Lower lobe of right lung (tissue), 2 donors: ENCODE measurements at regions not wholly inside any gene's neighbourhood (a gene's known extent, or its start where the extent isn't known, plus 50 kb on each side); places are given as distances from the start of the nearest gene placed in this dataset.

ENCODE experiments used
- ATAC-seq, 2 donors: fragments of 200-7000 bp; cut with Tn5 transposase; one replicate each; pipeline ENCODE4 v1.9.1; 2020 to 2022; ENCODE audit warnings: mild to moderate bottlenecking in 2 of 2, moderate library complexity in 2 of 2
- DNase-seq: peaks from one replicate; pipeline ENCODE4 v3.0.0-alpha.2; 2020
- H3K27ac ChIP-seq: fragments of 200-600 bp; one replicate; pipeline ENCODE4 v1.8.0; 2022
- H3K27me3 ChIP-seq: fragments of 200-600 bp; one replicate; pipeline ENCODE4 v1.8.0; 2022; ENCODE audit warnings: low read depth
- H3K36me3 ChIP-seq: fragments of 200-600 bp; one replicate; pipeline ENCODE4 v1.8.0; 2022; ENCODE audit warnings: mild to moderate bottlenecking
- H3K4me1 ChIP-seq: fragments of 200-600 bp; one replicate; pipeline ENCODE4 v1.8.0; 2022
- H3K4me3 ChIP-seq: fragments of 200-600 bp; one replicate; pipeline ENCODE4 v1.8.0; 2022; ENCODE audit warnings: mild to moderate bottlenecking
- H3K9me3 ChIP-seq: fragments of 200-600 bp; one replicate; pipeline ENCODE4 v1.8.0; 2022
- intact Hi-C: fragments of 100-400 bp; cut with DNase I; formaldehyde crosslinking; loops from one replicate; pipeline ENCODE4 v1.11.0; 2022
- TF ChIP-seq, protein P1 (sequence below): fragments of 200-600 bp; IDR thresholded peaks from one replicate; pipeline ENCODE4 v1.8.0; 2022; ENCODE audit warnings: antibody characterized with exemption, mild to moderate bottlenecking
- donor health status: DM: no; HTN: yes; CAD: no; lungs with severe emphysema.

DNA sequence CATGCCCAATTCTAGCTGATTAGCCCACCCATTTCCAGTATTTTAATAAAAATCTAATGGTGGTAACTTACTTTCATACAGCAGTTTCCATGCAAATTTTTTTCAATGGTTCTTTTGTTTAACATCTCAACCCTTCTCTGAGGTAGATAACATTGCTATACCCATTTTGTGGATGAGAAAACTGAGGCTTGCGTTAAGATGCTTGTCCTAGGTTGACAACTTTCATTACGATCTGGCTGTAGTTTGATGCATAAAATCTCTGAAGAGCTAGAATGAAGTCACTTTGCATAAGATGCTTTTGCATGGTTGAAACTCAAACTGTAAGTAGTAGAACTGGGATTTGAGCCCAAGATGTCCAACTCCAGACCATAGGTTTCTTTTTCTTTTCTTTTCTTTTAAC, 309.5 kb upstream of the PODXL start:
- Histone ChIP-seq H3K4me3 (no peak overlapping the region), H3K4me1 (no peaks in the 10 kb centered on the region), H3K27ac (no peak overlapping the region), H3K27me3 (no peaks in the 10 kb centered on the region), H3K9me3 (no peaks in the 10 kb centered on the region), H3K36me3 (no peaks in the 10 kb centered on the region)
- ATAC-seq (no peak), DNase-seq (no peak)
- intact Hi-C loops = no loop called here
- TF ChIP-seq, protein P1, sequence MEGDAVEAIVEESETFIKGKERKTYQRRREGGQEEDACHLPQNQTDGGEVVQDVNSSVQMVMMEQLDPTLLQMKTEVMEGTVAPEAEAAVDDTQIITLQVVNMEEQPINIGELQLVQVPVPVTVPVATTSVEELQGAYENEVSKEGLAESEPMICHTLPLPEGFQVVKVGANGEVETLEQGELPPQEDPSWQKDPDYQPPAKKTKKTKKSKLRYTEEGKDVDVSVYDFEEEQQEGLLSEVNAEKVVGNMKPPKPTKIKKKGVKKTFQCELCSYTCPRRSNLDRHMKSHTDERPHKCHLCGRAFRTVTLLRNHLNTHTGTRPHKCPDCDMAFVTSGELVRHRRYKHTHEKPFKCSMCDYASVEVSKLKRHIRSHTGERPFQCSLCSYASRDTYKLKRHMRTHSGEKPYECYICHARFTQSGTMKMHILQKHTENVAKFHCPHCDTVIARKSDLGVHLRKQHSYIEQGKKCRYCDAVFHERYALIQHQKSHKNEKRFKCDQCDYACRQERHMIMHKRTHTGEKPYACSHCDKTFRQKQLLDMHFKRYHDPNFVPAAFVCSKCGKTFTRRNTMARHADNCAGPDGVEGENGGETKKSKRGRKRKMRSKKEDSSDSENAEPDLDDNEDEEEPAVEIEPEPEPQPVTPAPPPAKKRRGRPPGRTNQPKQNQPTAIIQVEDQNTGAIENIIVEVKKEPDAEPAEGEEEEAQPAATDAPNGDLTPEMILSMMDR = no peak

DNA sequence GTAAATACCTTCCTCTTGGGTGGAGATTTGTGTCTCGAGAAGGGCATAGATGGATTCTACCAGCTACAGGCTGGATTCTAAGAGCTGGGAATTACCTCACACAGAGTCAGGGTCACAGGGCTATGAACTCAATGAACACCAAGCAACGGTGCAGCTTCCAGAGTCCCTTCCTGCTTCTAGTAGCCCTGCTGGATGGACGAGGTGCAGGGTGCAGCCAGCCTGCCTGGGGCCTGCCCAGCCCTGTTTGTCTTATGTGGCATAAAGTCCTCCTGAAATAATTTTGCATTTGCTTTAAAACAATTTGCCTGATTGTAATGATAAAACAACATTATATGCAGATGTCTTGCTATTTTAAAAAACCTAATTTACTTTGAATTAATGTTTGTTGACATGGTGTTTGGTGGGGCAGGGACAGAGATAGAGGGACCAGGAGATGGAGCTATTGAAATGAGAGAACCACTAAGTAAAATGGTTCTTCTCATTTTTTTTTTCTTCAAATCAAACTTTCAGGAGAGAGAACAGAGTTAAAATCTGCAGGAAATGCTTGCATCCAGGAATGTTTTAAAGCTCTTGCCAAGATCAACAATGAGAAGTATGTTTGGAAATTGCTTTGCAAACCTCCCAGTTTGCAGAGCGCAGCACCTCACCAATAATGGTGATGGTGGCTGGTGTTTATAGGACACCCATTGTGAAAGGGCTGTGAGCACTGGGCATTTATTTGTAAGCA, 305.4 kb upstream of the PODXL start:
- Histone ChIP-seq H3K4me1 (no peaks in the 10 kb centered on the region), H3K9me3 (no peaks in the 10 kb centered on the region), H3K36me3 (no peaks in the 10 kb centered on the region), H3K27me3 (no peaks in the 10 kb centered on the region), H3K27ac (no peak overlapping the region), H3K4me3 (no peak overlapping the region)
- DNase-seq (no peak), ATAC-seq (no peak)
- TF ChIP-seq, protein P1 = no peak
- intact Hi-C loops = no loop called here

DNA sequence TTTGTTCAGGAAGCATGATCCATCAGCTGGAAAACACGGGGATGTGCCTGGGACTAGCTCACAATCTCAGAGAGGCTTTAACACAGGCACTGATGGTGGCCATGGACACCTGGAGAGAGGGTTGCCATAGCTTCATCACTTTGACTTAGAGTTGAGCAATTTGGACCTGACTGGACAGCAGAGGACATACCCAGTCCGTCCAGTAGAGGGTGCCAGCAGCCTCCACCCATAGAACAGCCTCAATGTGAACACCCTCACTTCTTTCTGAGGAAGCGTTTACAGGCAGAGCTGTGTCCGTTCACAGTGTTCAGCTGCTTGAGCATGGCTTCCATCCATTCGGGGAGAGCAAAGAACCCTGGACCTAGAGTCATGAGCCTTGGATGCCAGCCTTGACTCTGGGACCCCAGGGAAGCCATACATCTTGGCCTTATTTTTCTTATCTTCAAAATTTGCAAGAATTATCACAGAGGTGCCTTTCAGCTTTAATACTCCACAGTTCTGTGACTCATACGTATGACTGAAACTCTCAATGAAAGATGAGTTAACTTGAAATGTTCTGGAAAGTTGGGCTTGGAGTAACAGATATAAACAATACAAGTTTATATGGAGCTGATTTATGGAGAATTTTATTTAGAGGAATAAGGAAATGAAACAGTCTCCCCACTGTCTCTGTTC, 302.9 kb upstream of the PODXL start:
- Histone ChIP-seq H3K27ac (no peak overlapping the region), H3K4me1 (no peaks in the 10 kb centered on the region), H3K9me3 (no peaks in the 10 kb centered on the region), H3K4me3 (no peak overlapping the region), H3K27me3 (no peaks in the 10 kb centered on the region), H3K36me3 (no peaks in the 10 kb centered on the region)
- peak; percentile 62 for DNase-seq
- peak; percentile 81 to 88 for ATAC-seq
- intact Hi-C loops = no loop called here
- TF ChIP-seq, protein P1 = peak; percentile 79

DNA sequence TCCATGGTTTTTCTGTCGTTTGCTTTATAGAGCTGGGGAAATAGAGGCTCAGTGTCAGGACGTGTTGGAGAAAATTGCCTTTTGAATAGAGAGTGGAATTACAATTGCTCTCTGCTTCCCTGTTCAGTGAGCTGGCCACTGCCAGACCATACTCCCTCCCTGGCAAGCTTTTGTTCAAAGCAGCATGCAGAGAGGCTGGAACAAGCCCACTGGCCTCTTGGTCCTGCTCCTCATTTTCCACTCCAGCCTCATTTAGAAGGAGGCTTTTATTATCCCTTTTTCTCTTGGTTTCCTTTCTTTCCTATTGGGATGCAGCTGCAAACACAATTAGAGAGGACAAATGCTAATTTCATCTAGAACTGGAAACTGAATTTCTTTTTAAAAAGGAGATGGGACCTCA, 302.2 kb upstream of the PODXL start:
- no peak for DNase-seq
- no peaks in the 10 kb centered on the region for H3K36me3 ChIP-seq
- intact Hi-C loops = no loop called here
- H3K9me3 ChIP-seq = no peaks in the 10 kb centered on the region
- no peak for ATAC-seq
- H3K4me3 ChIP-seq = no peak overlapping the region
- H3K27me3 ChIP-seq = no peaks in the 10 kb centered on the region
- TF ChIP-seq, protein P1 = no peak
- H3K4me1 ChIP-seq = no peaks in the 10 kb centered on the region
- H3K27ac ChIP-seq = no peak overlapping the region

DNA sequence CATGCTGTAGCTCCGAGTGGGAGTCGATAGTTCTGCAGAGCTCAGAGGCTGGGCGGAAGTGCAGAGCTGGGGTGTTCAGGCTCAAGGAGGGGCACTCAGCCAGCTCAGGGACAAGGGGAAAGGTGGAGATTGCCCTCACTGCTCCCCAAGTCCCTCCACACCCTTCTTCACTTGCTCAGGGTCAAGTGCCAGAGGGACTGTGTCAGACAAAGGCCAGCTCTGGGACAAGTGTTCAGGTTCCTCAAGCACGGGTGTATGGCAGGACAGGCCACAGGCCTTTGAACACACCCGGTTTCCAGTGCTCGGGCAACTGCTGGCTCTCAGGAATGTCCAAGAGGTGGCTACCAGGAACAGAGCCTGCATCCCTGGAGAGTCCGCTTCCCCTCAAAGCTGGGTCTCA, 293.0 kb upstream of the PODXL start:
- intact Hi-C loops = no loop called here
- Histone ChIP-seq H3K27me3 (peaks cover 5% of the 10 kb centered on the region), H3K9me3 (no peaks in the 10 kb centered on the region), H3K27ac (no peak overlapping the region), H3K36me3 (no peaks in the 10 kb centered on the region), H3K4me3 (no peak overlapping the region), H3K4me1 (no peaks in the 10 kb centered on the region)
- TF ChIP-seq, protein P1 = no peak
- no peak for ATAC-seq
- DNase-seq = no peak
